RWPE2 (cell line): ENCODE measurements at regions not wholly inside any gene's neighbourhood (a gene's known extent, or its start where the extent isn't known, plus 50 kb on each side); places are given as distances from the start of the nearest gene placed in this dataset.
A peak's percentile ranks its signal among the peaks of the same experiment; 100 is the strongest.

Experiments used
- ATAC-seq: fragments of 200-7000 bp; cut with Tn5 transposase; 3 replicates; pipeline ENCODE4 v1.9.1; 2021; ENCODE audit warnings: low read depth
- DNase-seq: peaks from one replicate; pipeline ENCODE4 v3.0.0-alpha.2; 2020; ENCODE audit warnings: low spot score
- H3K27ac ChIP-seq: fragments of 450-650 bp; 2 replicates; pipeline ENCODE4 v1.5.1; 2017; ENCODE audit warnings: mild to moderate bottlenecking; ENCODE audit not compliant: poor library complexity, severe bottlenecking
- H3K27me3 ChIP-seq: fragments of 250-450 bp; sonication (Bioruptor Pico); 2 replicates; pipeline ENCODE4 v1.5.1; 2021; ENCODE audit warnings: mild to moderate bottlenecking, moderate library complexity; ENCODE audit not compliant: insufficient read depth, poor library complexity, severe bottlenecking
- H3K36me3 ChIP-seq: fragments of 250-450 bp; sonication (Bioruptor Pico); 2 replicates; pipeline ENCODE4 v1.5.1; 2020; ENCODE audit warnings: low read depth, mild to moderate bottlenecking, moderate library complexity
- H3K4me1 ChIP-seq: fragments of 250-450 bp; sonication (Bioruptor Pico); 2 replicates; pipeline ENCODE4 v1.5.1; 2021; ENCODE audit warnings: mild to moderate bottlenecking, moderate library complexity; ENCODE audit not compliant: insufficient read depth, poor library complexity, severe bottlenecking
- H3K4me3 ChIP-seq: fragments of 250-450 bp; sonication (Bioruptor Pico); 2 replicates; pipeline ENCODE4 v1.5.1; 2021; ENCODE audit warnings: mild to moderate bottlenecking, moderate library complexity; ENCODE audit not compliant: severe bottlenecking
- H3K9me3 ChIP-seq: fragments of 250-450 bp; sonication (Bioruptor Pico); 2 replicates; pipeline ENCODE4 v1.5.1; 2021; ENCODE audit warnings: mild to moderate bottlenecking, moderate library complexity; ENCODE audit not compliant: severe bottlenecking
- TF ChIP-seq, protein P1 (sequence below): fragments of 450-650 bp; IDR thresholded peaks from one replicate; pipeline ENCODE4 v1.5.1; 2017; ENCODE audit warnings: mild to moderate bottlenecking, moderate library complexity; ENCODE audit not compliant: poor library complexity, severe bottlenecking

DNA sequence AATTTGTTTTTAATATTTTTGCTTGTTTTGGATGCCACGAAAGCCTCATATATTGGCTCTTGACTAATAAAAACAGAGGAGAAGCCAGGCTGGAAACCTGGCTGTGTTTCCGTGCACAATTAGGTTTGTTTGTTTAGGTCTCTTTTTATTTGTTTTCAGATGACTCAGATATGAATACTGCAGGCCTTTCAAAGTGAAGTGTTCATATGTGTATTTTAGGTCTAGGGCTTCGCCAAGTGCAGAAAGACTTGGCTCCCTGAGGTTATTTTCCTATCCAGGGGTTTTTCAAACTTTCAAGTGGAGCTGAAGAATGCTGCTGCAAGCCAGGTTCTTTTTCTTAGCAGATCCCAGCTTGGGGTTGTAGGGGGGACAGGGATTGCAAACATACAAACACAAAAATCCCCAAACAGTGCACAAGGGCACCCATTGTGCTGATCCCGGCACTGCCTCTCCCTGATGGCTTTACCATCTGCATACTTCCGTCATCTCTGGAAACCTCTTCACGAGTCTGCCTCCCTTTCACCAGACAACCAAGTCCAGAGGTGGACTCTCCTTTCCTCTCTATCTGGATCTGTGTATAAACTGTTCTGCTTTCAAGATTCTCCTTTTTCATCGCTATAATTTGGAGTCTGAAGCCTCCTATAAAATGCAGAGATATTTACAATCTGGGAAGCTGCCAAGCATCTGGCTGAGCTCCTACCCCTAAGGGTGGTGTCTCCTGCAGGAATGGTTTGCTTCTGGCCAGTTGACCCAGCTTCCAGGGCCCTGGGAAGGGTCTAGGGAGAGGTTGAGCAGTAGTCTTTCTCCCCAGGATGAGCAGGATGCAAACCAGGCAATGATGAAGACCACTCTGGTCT, 108.6 kb downstream of the SMIM20 start:
- Histone ChIP-seq H3K27me3 (no peaks in the 10 kb centered on the region), H3K4me3 (no peak overlapping the region), H3K9me3 (no peaks in the 10 kb centered on the region), H3K36me3 (no peaks in the 10 kb centered on the region), H3K27ac (peak overlapping the region; percentile 21), H3K4me1 (peaks cover 34% of the 10 kb centered on the region)
- TF ChIP-seq, protein P1, sequence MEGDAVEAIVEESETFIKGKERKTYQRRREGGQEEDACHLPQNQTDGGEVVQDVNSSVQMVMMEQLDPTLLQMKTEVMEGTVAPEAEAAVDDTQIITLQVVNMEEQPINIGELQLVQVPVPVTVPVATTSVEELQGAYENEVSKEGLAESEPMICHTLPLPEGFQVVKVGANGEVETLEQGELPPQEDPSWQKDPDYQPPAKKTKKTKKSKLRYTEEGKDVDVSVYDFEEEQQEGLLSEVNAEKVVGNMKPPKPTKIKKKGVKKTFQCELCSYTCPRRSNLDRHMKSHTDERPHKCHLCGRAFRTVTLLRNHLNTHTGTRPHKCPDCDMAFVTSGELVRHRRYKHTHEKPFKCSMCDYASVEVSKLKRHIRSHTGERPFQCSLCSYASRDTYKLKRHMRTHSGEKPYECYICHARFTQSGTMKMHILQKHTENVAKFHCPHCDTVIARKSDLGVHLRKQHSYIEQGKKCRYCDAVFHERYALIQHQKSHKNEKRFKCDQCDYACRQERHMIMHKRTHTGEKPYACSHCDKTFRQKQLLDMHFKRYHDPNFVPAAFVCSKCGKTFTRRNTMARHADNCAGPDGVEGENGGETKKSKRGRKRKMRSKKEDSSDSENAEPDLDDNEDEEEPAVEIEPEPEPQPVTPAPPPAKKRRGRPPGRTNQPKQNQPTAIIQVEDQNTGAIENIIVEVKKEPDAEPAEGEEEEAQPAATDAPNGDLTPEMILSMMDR, result no peak
- DNase-seq (no peak), ATAC-seq (peak; percentile 89)

DNA sequence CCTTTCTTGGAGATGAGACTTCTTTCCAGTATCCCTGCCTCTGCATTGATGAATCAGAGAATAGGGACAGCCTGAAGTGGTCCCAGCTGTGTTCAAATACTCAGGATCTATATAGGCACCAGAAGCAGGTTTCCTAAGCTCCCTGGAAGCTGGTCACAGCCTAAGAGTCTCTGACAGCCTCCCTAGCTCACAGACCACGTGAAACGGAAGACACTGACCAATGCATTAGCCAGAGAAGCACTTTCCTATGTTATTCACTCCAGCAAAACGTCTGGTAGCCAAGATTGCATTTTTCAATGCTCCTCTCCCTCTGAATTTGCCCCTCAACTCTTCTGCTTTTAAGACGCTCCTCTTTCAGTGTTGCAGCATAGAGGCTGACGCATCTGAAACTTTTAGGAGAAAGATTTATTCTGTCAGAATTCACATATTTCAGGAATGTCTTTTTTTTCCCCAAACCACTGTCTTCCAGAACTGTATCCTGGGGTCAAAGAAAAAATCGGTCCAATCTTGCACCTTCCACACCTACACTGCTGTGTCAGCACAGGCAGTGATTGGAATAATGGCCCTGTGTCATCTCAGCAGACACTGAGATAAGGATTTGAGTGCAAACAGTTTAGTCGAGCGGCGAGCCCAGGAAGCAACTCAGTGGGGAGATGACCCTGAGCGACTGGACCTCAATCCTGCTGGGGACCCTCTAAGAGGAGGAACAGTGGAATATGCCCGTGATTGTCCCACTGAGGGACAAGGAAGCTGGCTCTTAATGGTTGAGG, 109.4 kb downstream of the SMIM20 start:
- Histone ChIP-seq H3K27me3 (no peaks in the 10 kb centered on the region), H3K4me1 (peaks cover 34% of the 10 kb centered on the region), H3K36me3 (no peaks in the 10 kb centered on the region), H3K4me3 (no peak overlapping the region), H3K27ac (no peak overlapping the region), H3K9me3 (no peaks in the 10 kb centered on the region)
- TF ChIP-seq, protein P1, result no peak
- DNase-seq (no peak), ATAC-seq (no peak)

DNA sequence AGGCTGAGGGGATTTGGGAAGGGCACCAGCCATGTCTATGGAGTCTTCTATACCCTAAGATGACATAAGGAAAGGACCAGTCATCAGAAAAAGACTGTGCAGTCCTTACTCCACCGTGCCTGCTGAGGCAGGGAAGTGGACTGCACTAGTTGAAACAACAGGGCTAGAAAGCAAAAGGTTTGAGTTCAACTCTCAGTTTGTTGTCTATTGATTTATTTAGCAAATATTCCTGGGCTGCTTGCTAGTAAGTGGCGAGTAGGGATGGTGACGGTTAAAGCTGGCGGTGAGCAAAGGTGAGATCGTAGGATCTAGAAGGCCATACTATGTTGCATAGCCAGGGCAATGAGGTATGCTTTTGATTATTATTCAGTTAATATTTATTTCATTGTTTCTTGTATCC, 110.1 kb downstream of the SMIM20 start:
- Histone ChIP-seq H3K27ac (no peak overlapping the region), H3K36me3 (no peaks in the 10 kb centered on the region), H3K9me3 (no peaks in the 10 kb centered on the region), H3K27me3 (no peaks in the 10 kb centered on the region), H3K4me1 (peaks cover 34% of the 10 kb centered on the region), H3K4me3 (no peak overlapping the region)
- TF ChIP-seq, protein P1, result no peak
- DNase-seq, result no peak
- no peak for ATAC-seq

DNA sequence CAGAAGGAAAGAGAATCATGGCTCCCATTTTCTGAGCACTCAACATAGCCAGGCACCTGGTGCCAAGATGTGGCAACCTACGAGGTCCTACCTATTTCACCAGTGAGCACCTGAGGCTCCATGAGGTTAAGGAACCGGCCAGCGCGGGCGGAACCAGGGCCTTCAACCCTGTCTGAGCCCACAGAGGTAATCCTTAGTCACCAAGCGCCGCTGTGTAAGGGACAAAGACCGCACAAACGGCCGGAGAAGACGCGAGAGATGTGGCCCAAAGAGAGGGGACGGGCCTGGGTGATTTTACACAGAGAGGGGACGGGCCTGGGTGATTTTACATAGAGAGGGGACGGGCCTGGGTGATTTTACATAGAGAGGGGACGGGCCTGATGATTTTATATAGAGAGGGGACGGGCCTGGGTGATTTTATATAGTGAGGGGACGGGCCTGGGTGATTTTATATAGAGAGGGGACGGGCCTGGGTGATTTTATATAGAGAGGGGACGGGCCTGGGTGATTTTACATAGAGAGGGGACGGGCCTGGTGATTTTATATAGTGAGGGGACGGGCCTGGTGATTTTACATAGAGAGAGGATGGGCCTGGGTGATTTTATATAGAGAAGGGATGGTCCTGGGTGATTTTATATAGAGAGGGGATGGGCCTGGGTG, 114.2 kb downstream of the SMIM20 start:
- no peak for DNase-seq
- Histone ChIP-seq H3K4me1 (peaks cover 3% of the 10 kb centered on the region), H3K27ac (no peak overlapping the region)

More for the DNA sequence above, 114.2 kb downstream of the SMIM20 start:
- H3K4me3 ChIP-seq, result no peak overlapping the region
- no peaks in the 10 kb centered on the region for H3K9me3 ChIP-seq
- TF ChIP-seq, protein P1, result no peak
- H3K36me3 ChIP-seq, result no peaks in the 10 kb centered on the region
- H3K27me3 ChIP-seq, result no peaks in the 10 kb centered on the region
- ATAC-seq, result no peak
